HCT116 (cell line): ENCODE measurements at regions not wholly inside any gene's neighbourhood (a gene's known extent, or its start where the extent isn't known, plus 50 kb on each side); places are given as distances from the start of the nearest gene placed in this dataset.
A peak's percentile ranks its signal among the peaks of the same experiment; 100 is the strongest.

ENCODE experiments used
- CEBPB ChIP-seq: IDR thresholded peaks from 2 replicates; pipeline ENCODE4 v1.6.1; 2012; ENCODE audit warnings: low read depth
- EZH2 ChIP-seq: fragments of 200-600 bp; sonication (generic); IDR thresholded peaks from 2 replicates; pipeline ENCODE4 v1.6.1; 2017; ENCODE audit warnings: antibody characterized with exemption, mixed run types
- POLR2A ChIP-seq: IDR thresholded peaks from 2 replicates; pipeline ENCODE4 v1.7.0; 2011; ENCODE audit warnings: borderline replicate concordance; ENCODE audit not compliant: insufficient read depth, insufficient read length; ENCODE audit errors: extremely low read depth
- RAD21 ChIP-seq: IDR thresholded peaks from 2 replicates; pipeline ENCODE4 v1.6.1; 2012; ENCODE audit warnings: low read depth, mild to moderate bottlenecking
- ZFX ChIP-seq: fragments of 450-650 bp; IDR thresholded peaks from 2 replicates; pipeline ENCODE4 v1.6.1; 2017
- TF ChIP-seq, protein P1 (sequence below), 3 experiments: fragments of 200-600 bp in 1 of 3; sonication (generic) in 1 of 3; IDR thresholded peaks in 2 of 3; conservative IDR thresholded peaks in 1 of 3; 2 replicates each; pipeline ENCODE4 v1.5.1; 2012 to 2017; ENCODE audit warnings: low read depth in 2 of 3, low read length in 2 of 3, antibody characterized with exemption in 1 of 3, borderline replicate concordance in 1 of 3, control low read depth in 1 of 3, mild to moderate bottlenecking in 1 of 3, mixed read lengths in 1 of 3, mixed run types in 1 of 3, moderate library complexity in 1 of 3; ENCODE audit not compliant: insufficient read depth in 1 of 3

DNA sequence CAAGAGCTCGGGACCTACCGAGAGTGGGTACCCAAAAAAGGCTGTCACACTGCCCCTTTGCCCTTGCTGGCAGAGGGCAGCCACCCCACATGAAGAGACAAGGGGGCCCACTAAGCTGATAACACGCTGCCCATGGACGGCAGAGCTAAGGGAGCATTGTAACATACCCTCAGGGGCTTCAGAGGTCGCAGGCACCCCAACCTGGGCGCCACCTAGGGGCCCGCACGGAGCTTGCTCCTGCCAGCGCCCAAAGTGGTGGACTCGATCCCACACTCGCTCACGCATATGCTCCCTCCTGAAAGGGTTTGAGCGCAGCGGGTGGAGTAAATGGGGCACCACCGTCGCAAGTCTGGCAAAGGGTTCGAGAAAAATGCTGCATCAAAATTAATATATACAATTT lies 975.4 kb downstream of the ZPLD1 start:
- TF ChIP-seq POLR2A (no peak), ZFX (no peak), EZH2 (no peak), RAD21 (no peak), CEBPB (no peak)
- TF ChIP-seq, protein P1, sequence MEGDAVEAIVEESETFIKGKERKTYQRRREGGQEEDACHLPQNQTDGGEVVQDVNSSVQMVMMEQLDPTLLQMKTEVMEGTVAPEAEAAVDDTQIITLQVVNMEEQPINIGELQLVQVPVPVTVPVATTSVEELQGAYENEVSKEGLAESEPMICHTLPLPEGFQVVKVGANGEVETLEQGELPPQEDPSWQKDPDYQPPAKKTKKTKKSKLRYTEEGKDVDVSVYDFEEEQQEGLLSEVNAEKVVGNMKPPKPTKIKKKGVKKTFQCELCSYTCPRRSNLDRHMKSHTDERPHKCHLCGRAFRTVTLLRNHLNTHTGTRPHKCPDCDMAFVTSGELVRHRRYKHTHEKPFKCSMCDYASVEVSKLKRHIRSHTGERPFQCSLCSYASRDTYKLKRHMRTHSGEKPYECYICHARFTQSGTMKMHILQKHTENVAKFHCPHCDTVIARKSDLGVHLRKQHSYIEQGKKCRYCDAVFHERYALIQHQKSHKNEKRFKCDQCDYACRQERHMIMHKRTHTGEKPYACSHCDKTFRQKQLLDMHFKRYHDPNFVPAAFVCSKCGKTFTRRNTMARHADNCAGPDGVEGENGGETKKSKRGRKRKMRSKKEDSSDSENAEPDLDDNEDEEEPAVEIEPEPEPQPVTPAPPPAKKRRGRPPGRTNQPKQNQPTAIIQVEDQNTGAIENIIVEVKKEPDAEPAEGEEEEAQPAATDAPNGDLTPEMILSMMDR (IDR thresholded peaks at IDR 0.05 in 2 of 3, conservative IDR thresholded peaks at IDR 0.05 in 1 of 3; ENCODE audit: borderline replicate concordance in 1 of 3, insufficient read depth in 1 of 3, low read depth in 2 of 3, low read length in 2 of 3), result peak in 2 of 3 experiments; percentile 46 to 48; a peak in 4 of 6 replicates
